ENCODE measurements at regions not wholly inside any gene's neighbourhood (a gene's known extent, or its start where the extent isn't known, plus 50 kb on each side); places are given as distances from the start of the nearest gene placed in this dataset.

DNA sequence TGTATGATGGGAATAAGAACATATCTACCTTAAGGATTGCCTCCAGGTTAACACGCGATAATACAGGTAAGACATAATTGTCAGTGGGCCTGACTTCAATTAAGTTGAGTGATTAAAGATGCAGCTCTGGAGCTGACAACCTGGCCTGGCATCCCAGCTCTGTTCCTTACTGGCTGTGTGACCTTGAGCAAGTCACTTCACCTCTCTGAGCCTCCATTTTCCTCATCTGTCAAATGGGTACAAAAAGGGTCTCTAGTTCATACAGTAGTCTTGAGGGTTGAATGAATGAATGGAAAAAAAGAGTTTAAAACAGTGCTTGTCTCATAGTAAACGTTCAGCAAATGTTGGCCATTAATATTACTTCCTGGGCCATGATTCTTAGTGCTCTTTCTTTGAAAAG, 213.9 kb downstream of the PHETA1 start:
- no peaks in the 10 kb centered on the region for H3K79me2 ChIP-seq (ENCODE audit: control insufficient read depth, insufficient read depth, low read length)
- RAD21 ChIA-PET (ENCODE audit: unreplicated experiment): no interaction called here
- SMC1A ChIA-PET (ENCODE audit: uncharacterized antibody, unreplicated experiment): no interaction called here
- H3K9ac ChIP-seq (ENCODE audit: control insufficient read depth, insufficient read depth, low read length): no peak overlapping the region
- intact Hi-C loops (cut with micrococcal nuclease; ENCODE audit: unreplicated experiment): no loop called here
- no peak overlapping the region for H3K4me3 ChIP-seq
- BruUV-seq (replicated peaks): no TSS peak
- H3K27me3 ChIP-seq (replicated peaks in 1 of 2; ENCODE audit: control insufficient read depth in 2 of 2, insufficient read depth in 2 of 2, low read length in 1 of 2): peaks cover 0 to 1% of the 10 kb centered on the region in 2 experiments; a peak in 2 of 4 replicates
- CTCF ChIA-PET: no interaction called here
- no peaks in the 10 kb centered on the region for H3K36me3 ChIP-seq (ENCODE audit: control insufficient read depth in 2 of 2, insufficient read depth in 2 of 2, low read length in 1 of 2)
- no peak for DNase-seq (ENCODE audit: low read depth, low spot score)
- WGBS (ENCODE audit: insufficient coverage, insufficient replicate concordance, low lambda C conversion rate, missing lambda C conversion rate): 67% methylated on average over 3 of the region's 3 CpGs
- in situ Hi-C loops (cut with MboI): no loop called here
- H2AFZ ChIP-seq (ENCODE audit: control insufficient read depth, low read depth, low read length): no peak overlapping the region
- no peak for ATAC-seq
- no peaks in the 10 kb centered on the region for H4K20me1 ChIP-seq (ENCODE audit: control insufficient read depth, insufficient read depth)
- FAIRE-seq: no peak
- no peaks in the 10 kb centered on the region for H3K9me3 ChIP-seq (replicated peaks; ENCODE audit: control insufficient read depth, insufficient read depth, low read length)
- H3K4me2 ChIP-seq (ENCODE audit: control insufficient read depth, insufficient read depth): no peak overlapping the region
- H3K27ac ChIP-seq (ENCODE audit: control insufficient read depth, insufficient read depth): no peak overlapping the region
- POLR2A ChIA-PET: no interaction called here
- no peaks in the 10 kb centered on the region for H3K4me1 ChIP-seq (ENCODE audit: control insufficient read depth, insufficient read depth, low read length)
- no peak for TF ChIP-seq RAD21 (IDR thresholded peaks at IDR 0.05; ENCODE audit: insufficient read depth, low read depth, low read length)
- no peak for TF ChIP-seq PAX8 (IDR thresholded peaks at IDR 0.05)
- no peak for TF ChIP-seq ZNF217 (IDR thresholded peaks at IDR 0.05)
- TF ChIP-seq CREM (IDR thresholded peaks at IDR 0.05; ENCODE audit: low read depth): no peak
- TF ChIP-seq, protein P1, sequence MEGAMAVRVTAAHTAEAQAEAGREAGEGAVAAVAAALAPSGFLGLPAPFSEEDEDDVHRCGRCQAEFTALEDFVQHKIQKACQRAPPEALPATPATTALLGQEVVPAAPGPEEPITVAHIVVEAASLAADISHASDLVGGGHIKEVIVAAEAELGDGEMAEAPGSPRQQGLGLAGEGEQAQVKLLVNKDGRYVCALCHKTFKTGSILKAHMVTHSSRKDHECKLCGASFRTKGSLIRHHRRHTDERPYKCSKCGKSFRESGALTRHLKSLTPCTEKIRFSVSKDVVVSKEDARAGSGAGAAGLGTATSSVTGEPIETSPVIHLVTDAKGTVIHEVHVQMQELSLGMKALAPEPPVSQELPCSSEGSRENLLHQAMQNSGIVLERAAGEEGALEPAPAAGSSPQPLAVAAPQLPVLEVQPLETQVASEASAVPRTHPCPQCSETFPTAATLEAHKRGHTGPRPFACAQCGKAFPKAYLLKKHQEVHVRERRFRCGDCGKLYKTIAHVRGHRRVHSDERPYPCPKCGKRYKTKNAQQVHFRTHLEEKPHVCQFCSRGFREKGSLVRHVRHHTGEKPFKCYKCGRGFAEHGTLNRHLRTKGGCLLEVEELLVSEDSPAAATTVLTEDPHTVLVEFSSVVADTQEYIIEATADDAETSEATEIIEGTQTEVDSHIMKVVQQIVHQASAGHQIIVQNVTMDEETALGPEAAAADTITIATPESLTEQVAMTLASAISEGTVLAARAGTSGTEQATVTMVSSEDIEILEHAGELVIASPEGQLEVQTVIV (IDR thresholded peaks at IDR 0.05; ENCODE audit: borderline replicate concordance, partially characterized antibody): no peak
- no peak for TF ChIP-seq ZNF24 (IDR thresholded peaks at IDR 0.05)
